ENCODE measurements at regions not wholly inside any gene's neighbourhood (a gene's known extent, or its start where the extent isn't known, plus 50 kb on each side); places are given as distances from the start of the nearest gene placed in this dataset.

GRCh38 chr6:143003676-143004075 lies 57.0 kb upstream of the AIG1 start:
- Histone ChIP-seq H3K23ac (ENCODE audit: insufficient read length) (no peak overlapping the region), H3K79me1 (ENCODE audit: low read depth, low read length) (no peaks in the 10 kb centered on the region; the same call in 1 of the 2 replicates), H4K8ac (ENCODE audit: extremely low read depth, insufficient read depth, low read length) (no peak overlapping the region), H4K20me1 (replicated peaks in 1 of 2; ENCODE audit: control insufficient read depth in 1 of 2, insufficient read depth in 2 of 2, low read length in 2 of 2) (no peaks in the 10 kb centered on the region), H3K27ac (ENCODE audit: low read depth, low read length) (no peak overlapping the region), H2BK120ac (replicated peaks; ENCODE audit: low read depth, low read length) (no peak overlapping the region), H3K9me3 (ENCODE audit: insufficient read depth in 2 of 2, low read depth in 1 of 2, low read length in 1 of 2) (0 out of 4 replicates have a peak, but pooled peaks cover 0 to 3% of the 10 kb centered on the region in 2 experiments), H4K91ac (replicated peaks; ENCODE audit: insufficient read length, low read length) (no peak overlapping the region), H3K4me1 (replicated peaks in 1 of 4; ENCODE audit: control insufficient read depth in 3 of 4, insufficient read depth in 4 of 4, low read length in 3 of 4) (no peaks in the 10 kb centered on the region), H2AFZ (ENCODE audit: low read length) (no peak overlapping the region), H3K18ac (ENCODE audit: extremely low read depth, low read length) (no peak overlapping the region), H2BK15ac (ENCODE audit: low read length) (no peak overlapping the region), H4K5ac (ENCODE audit: insufficient read length, low read depth, low read length) (no peak overlapping the region), H2BK5ac (ENCODE audit: low read depth, low read length) (no peak overlapping the region), H3K4me2 (ENCODE audit: insufficient read depth in 1 of 2, low read depth in 2 of 2, low read length in 2 of 2) (no peak overlapping the region), H3K9ac (replicated peaks in 1 of 4; ENCODE audit: extremely low read depth in 1 of 4, low read depth in 3 of 4, low read length in 3 of 4) (no peak overlapping the region), H2BK20ac (ENCODE audit: low read length) (no peak overlapping the region), H3K79me2 (ENCODE audit: control insufficient read depth in 1 of 2, insufficient read depth in 2 of 2, low read length in 2 of 2) (no peaks in the 10 kb centered on the region), H3K27me3 (replicated peaks in 1 of 4; ENCODE audit: control insufficient read depth in 3 of 4, extremely low read depth in 1 of 4, insufficient read depth in 3 of 4, low read length in 3 of 4) (no peaks in the 10 kb centered on the region), H3K23me2 (ENCODE audit: low read depth, low read length) (no peaks in the 10 kb centered on the region), H2AK5ac (ENCODE audit: low read depth, low read length) (no peak overlapping the region), H3K4me3 (ENCODE audit: extremely low read depth in 1 of 4, insufficient read depth in 2 of 4, low read depth in 3 of 4, low read length in 4 of 4) (no peak overlapping the region), H3K4ac (replicated peaks; ENCODE audit: insufficient read length, low read depth, low read length) (no peak overlapping the region), H3K36me3 (ENCODE audit: control insufficient read depth in 2 of 4, insufficient read depth in 4 of 4, low read length in 3 of 4) (no peaks in the 10 kb centered on the region), H2BK12ac (ENCODE audit: low read depth, low read length) (no peak overlapping the region), H3K56ac (replicated peaks; ENCODE audit: insufficient read length, low read depth, low read length) (no peak overlapping the region), H3K14ac (ENCODE audit: insufficient read length) (no peak overlapping the region)
- no peak for TF ChIP-seq ASH2L (IDR thresholded peaks at IDR 0.05; ENCODE audit: low read length)
- no peak for DNase-seq (ENCODE audit: low read depth in 1 of 2, low spot score in 2 of 2)
- POLR2A ChIA-PET (ENCODE audit: partially characterized antibody), result no interaction called here
- CTCF ChIA-PET (ENCODE audit: partially characterized antibody), result no interaction called here
- no peak for FAIRE-seq
- 85% methylated on average over 7 of the region's 7 CpGs; no CpG with 5 or more reads in 1 of the 2 experiments for WGBS, 2 experiments (ENCODE audit: extremely low coverage in 1 of 2, insufficient coverage in 1 of 2, insufficient read length in 1 of 2, insufficient replicate concordance in 2 of 2, low coverage in 1 of 2, low lambda C conversion rate in 2 of 2, missing lambda C conversion rate in 1 of 2)
